ENCODE measurements at regions not wholly inside any gene's neighbourhood (a gene's known extent, or its start where the extent isn't known, plus 50 kb on each side); places are given as distances from the start of the nearest gene placed in this dataset.

DNA sequence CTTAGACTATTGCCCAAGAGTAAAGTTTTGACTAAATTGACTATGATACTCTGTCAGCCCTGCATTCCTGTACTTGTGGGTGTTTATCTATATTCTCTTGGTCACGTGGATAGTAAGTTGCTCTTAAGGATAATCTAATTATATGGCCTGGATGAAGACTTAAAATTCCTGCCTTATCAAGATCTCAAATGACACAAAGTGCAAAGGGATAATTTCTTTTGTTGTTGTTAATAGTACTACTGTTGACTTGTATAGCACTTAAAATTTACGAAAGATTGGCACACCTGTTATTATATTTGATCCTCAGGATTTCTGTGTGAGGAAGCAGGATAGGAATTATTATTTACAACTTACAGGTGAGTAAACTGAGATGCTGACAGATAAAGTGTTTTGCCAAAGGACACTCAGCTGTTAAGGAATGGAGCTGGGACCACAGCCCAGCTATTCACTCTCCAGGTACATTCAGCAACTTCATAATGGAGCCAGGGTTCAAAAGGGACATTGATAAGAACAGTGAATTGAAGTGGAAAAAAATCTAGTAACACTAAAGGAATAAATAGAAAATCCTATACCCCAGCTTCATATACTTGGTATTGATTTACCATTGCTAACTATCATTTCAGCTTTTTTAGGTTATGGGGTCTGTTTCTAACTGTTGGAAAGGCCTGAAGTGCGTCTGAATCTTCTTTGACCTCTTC is 53.4 kb upstream of the EVL start:
- Histone ChIP-seq H3K36me3 (ENCODE audit: insufficient read depth, low read length) (no peaks in the 10 kb centered on the region), H3K4me3 (ENCODE audit: low read length) (no peak overlapping the region), H3K27ac (ENCODE audit: low read depth in 1 of 2, low read length in 2 of 2) (no peak overlapping the region), H3K4me1 (ENCODE audit: insufficient read depth, low read length) (no peaks in the 10 kb centered on the region), H3K9me3 (ENCODE audit: control insufficient read depth in 1 of 2, insufficient read depth in 1 of 2, low read length in 2 of 2) (no peaks in the 10 kb centered on the region), H3K27me3 (ENCODE audit: control insufficient read depth in 1 of 2, insufficient read depth in 2 of 2, low read length in 2 of 2) (no peaks in the 10 kb centered on the region)
- ChIA-PET POLR2A (no interaction called here), CTCF (no interaction called here)
- intact Hi-C loops (cut with DNase I, micrococcal nuclease), result no loop called here
- ATAC-seq (ENCODE audit: poor library complexity), result no peak
- H3K27me3 Mint-ChIP-seq, result no peaks in the 10 kb centered on the region
- TF ChIP-seq CTCF (IDR thresholded peaks at IDR 0.05), result no peak
- no peaks in the 10 kb centered on the region for H3K36me3 Mint-ChIP-seq (ENCODE audit: low read depth)
- H3K4me1 Mint-ChIP-seq (ENCODE audit: low read depth), result no peaks in the 10 kb centered on the region
- H3K27ac Mint-ChIP-seq, result no peak overlapping the region
- DNase-seq, result no peak
- H3K9me3 Mint-ChIP-seq, result no peaks in the 10 kb centered on the region
- H3K4me3 Mint-ChIP-seq, result no peak overlapping the region

DNA sequence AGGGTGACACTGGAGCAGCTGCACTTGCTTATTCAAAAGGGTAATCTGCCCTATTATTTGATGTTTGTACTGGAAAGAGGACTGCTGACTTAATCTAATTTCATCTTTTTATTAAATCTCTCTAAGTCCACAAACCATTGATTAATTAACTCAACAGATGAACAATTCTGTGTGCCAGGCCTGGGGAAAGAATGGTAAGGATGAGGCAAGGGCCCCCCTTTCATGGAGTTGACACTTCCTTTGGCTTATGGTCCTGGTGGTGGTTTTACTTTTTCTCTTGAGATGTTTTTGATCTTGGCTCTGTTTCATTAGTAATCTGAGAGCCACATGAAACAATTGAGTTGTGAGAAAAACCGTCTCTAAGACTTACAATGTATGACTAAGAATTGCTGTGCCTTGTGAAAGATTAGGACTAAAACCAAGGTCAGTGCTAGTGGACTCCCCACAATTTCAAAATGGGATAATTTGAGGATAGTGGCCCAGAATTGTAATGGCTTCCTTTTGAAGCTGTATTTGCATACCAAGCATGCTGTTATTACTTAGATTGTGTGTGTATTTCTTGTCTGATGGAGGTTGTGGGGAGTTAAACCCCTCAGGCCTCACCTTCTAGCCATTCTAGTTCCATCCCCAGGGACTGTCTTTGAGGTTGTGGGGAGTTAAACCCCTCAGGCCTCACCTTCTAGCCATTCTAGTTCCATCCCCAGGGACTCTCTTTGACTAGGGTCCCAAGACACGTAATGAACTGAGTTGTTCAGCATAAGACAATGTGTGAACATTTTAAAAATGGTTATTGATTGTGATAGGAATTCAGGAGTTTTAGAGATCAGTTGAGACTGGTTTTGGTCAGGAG is 52.5 kb upstream of the EVL start:
- Histone ChIP-seq H3K27me3 (ENCODE audit: control insufficient read depth in 1 of 2, insufficient read depth in 2 of 2, low read length in 2 of 2) (no peaks in the 10 kb centered on the region), H3K9me3 (ENCODE audit: control insufficient read depth in 1 of 2, insufficient read depth in 1 of 2, low read length in 2 of 2) (no peaks in the 10 kb centered on the region), H3K36me3 (ENCODE audit: insufficient read depth, low read length) (no peaks in the 10 kb centered on the region), H3K4me3 (ENCODE audit: low read length) (no peak overlapping the region), H3K27ac (ENCODE audit: low read depth in 1 of 2, low read length in 2 of 2) (no peak overlapping the region), H3K4me1 (ENCODE audit: insufficient read depth, low read length) (no peaks in the 10 kb centered on the region)
- ChIA-PET CTCF (no interaction called here), POLR2A (no interaction called here)
- no peaks in the 10 kb centered on the region for H3K4me1 Mint-ChIP-seq (ENCODE audit: low read depth)
- no peak overlapping the region for H3K27ac Mint-ChIP-seq
- TF ChIP-seq CTCF (IDR thresholded peaks at IDR 0.05), result no peak
- intact Hi-C loops (cut with DNase I, micrococcal nuclease), result no loop called here
- H3K27me3 Mint-ChIP-seq, result no peaks in the 10 kb centered on the region
- H3K36me3 Mint-ChIP-seq (ENCODE audit: low read depth), result no peaks in the 10 kb centered on the region
- no peak for ATAC-seq (ENCODE audit: poor library complexity)
- no peak overlapping the region for H3K4me3 Mint-ChIP-seq
- H3K9me3 Mint-ChIP-seq, result no peaks in the 10 kb centered on the region
- no peak for DNase-seq

- no peak overlapping the region for H3K4me3 ChIP-seq (ENCODE audit: low read length)
- intact Hi-C loops (cut with DNase I, micrococcal nuclease), result no loop called here
- H3K4me3 Mint-ChIP-seq, result no peak overlapping the region
- no peaks in the 10 kb centered on the region for H3K27me3 Mint-ChIP-seq
- ATAC-seq (ENCODE audit: poor library complexity) (no peak), DNase-seq (peak in 2 of 14 experiments; percentile 13 to 19)
- H3K27me3 ChIP-seq (ENCODE audit: control insufficient read depth in 1 of 2, insufficient read depth in 2 of 2, low read length in 2 of 2), result no peaks in the 10 kb centered on the region
- H3K4me1 Mint-ChIP-seq (ENCODE audit: low read depth), result no peaks in the 10 kb centered on the region
- H3K27ac ChIP-seq (ENCODE audit: low read depth in 1 of 2, low read length in 2 of 2), result no peak overlapping the region
- no peaks in the 10 kb centered on the region for H3K36me3 ChIP-seq (ENCODE audit: insufficient read depth, low read length)
- no peaks in the 10 kb centered on the region for H3K4me1 ChIP-seq (ENCODE audit: insufficient read depth, low read length)
- no peaks in the 10 kb centered on the region for H3K9me3 Mint-ChIP-seq
- ChIA-PET CTCF (no interaction called here), POLR2A (no interaction called here)
- no peaks in the 10 kb centered on the region for H3K36me3 Mint-ChIP-seq (ENCODE audit: low read depth)
- H3K9me3 ChIP-seq (ENCODE audit: control insufficient read depth in 1 of 2, insufficient read depth in 1 of 2, low read length in 2 of 2), result no peaks in the 10 kb centered on the region
- no peak for TF ChIP-seq CTCF (IDR thresholded peaks at IDR 0.05)
- H3K27ac Mint-ChIP-seq, result no peak overlapping the region
These were observed 50.0 kb upstream of the EVL start for GRCh38 chr14:100015251-100015655.

All from CD4-positive, alpha-beta T cell (primary cell).